PC-9 (cell line): ENCODE measurements at regions not wholly inside any gene's neighbourhood (a gene's known extent, or its start where the extent isn't known, plus 50 kb on each side); places are given as distances from the start of the nearest gene placed in this dataset.
"Not testable (repeated sequence)": the region's sequence is repeated elsewhere in the genome, so short reads cannot be mapped to it uniquely, and the experiment has no call there.

ENCODE experiments used
- BruUV-seq: library from RNA; stranded (reverse); fragments of 400-500 nt; replicated peaks from 2 replicates; lab custom pipeline; 2021; lab: Mats Ljungman, UMichigan
- CTCF ChIA-PET: fragments of 300-600 bp; sonication (Branson Sonifier 250); formaldehyde crosslinking; loops from one replicate; lab custom pipeline; 2022; ENCODE audit warnings: antibody characterized with exemption; lab: Charles Lee
- POLR2A ChIA-PET: fragments of 300-600 bp; sonication (Branson Sonifier 250); formaldehyde crosslinking; loops from one replicate; lab custom pipeline; 2022; ENCODE audit warnings: antibody characterized with exemption; ENCODE audit not compliant: unreplicated experiment; lab: Charles Lee
- DNase-seq, 2 experiments: peaks; one replicate each; pipeline versions ENCODE4 v3.0.0 to v3.0.0-alpha.2; 2015 to 2022; ENCODE audit warnings: mixed read lengths in 1 of 2
- H2AFZ ChIP-seq: fragments of 200-600 bp; sonication (generic); 2 replicates; pipeline ENCODE4 v1.8.1; 2017; ENCODE audit warnings: antibody characterized with exemption
- H3F3A ChIP-seq: fragments of 200-600 bp; sonication (generic); 2 replicates; pipeline ENCODE4 v1.8.1; 2017; ENCODE audit warnings: antibody characterized with exemption, mild to moderate bottlenecking, low read depth; ENCODE audit not compliant: insufficient read depth
- H3K27ac ChIP-seq: fragments of 200-600 bp; sonication (generic); 2 replicates; pipeline ENCODE4 v1.6.1; 2016; ENCODE audit warnings: mixed run types
- H3K27me3 ChIP-seq: fragments of 200-600 bp; sonication (generic); 2 replicates; pipeline ENCODE4 v1.6.1; 2016; ENCODE audit warnings: low read depth, mixed run types; ENCODE audit not compliant: insufficient read depth
- H3K36me3 ChIP-seq: fragments of 200-600 bp; sonication (generic); 2 replicates; pipeline ENCODE4 v1.6.1; 2016; ENCODE audit warnings: low read depth, mixed run types
- H3K4me1 ChIP-seq: fragments of 200-600 bp; sonication (generic); replicated peaks from 2 replicates; pipeline ENCODE4 v1.6.1; 2016; ENCODE audit warnings: mixed run types; ENCODE audit not compliant: insufficient read depth
- H3K4me2 ChIP-seq: fragments of 200-600 bp; sonication (generic); 2 replicates; pipeline ENCODE4 v1.6.1; 2017; ENCODE audit warnings: mixed run types
- H3K4me3 ChIP-seq: fragments of 200-600 bp; sonication (generic); 2 replicates; pipeline ENCODE4 v1.6.1; 2016; ENCODE audit warnings: mixed run types
- H3K79me2 ChIP-seq: fragments of 200-600 bp; sonication (generic); 2 replicates; pipeline ENCODE4 v1.6.1; 2017; ENCODE audit warnings: low read depth, mixed run types
- H3K9me2 ChIP-seq: fragments of 200-600 bp; sonication (generic); 2 replicates; pipeline ENCODE4 v1.8.1; 2017; ENCODE audit warnings: mild to moderate bottlenecking; ENCODE audit not compliant: insufficient read depth
- H3K9me3 ChIP-seq: fragments of 200-600 bp; sonication (generic); 2 replicates; pipeline ENCODE4 v1.8.1; 2016; ENCODE audit warnings: low read depth; ENCODE audit not compliant: insufficient read depth
- H4K20me1 ChIP-seq: fragments of 200-600 bp; sonication (generic); 2 replicates; pipeline ENCODE4 v1.8.1; 2017; ENCODE audit not compliant: insufficient read depth
- EZH2 ChIP-seq: fragments of 200-600 bp; sonication (generic); IDR thresholded peaks from 2 replicates; pipeline ENCODE4 v1.8.0; 2017; ENCODE audit warnings: antibody characterized with exemption, low read depth
- intact Hi-C: fragments of 100-400 bp; cut with micrococcal nuclease; formaldehyde crosslinking; loops from one replicate; pipeline ENCODE4 v1.10.0; 2022; ENCODE audit not compliant: unreplicated experiment
- TF ChIP-seq, protein P1 (sequence below): fragments of 200-600 bp; sonication (generic); conservative IDR thresholded peaks from 2 replicates; pipeline ENCODE4 v1.6.1; 2017; ENCODE audit warnings: mixed run types, antibody characterized with exemption, mild to moderate bottlenecking, moderate library complexity

DNA sequence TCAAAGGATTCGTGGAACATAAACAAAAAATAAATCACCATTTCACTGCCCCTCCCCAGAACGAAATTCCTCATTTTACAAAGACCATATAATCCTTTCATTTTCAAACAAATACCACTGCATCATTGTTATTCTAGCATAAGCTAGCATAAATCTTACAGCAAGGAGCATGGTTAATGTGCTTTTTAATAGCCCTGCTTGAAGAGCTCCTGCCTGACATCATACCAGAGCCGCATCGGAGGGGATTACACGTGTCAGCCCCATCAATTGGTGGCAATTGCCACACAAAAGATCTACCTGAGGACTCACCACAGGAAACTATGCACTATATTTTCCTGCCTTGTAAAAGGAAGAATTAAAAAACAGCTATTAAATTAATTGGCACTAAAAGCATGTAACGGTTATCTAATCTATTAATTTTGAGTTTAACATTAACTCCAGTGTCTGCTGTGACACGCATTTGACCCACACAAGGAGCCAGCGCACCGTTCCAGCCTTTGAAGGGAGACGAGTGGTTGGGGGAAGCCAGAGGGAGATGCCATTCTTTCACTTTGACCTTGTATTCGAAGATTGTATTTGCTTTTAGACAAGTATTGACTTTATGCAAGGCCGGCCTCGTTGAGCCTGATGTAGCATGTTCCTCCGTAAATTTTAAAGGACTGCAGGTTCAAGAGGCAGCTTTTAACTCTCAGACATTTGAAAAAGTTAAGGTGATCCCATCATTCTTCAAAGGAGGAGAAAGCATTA lies 261.1 kb upstream of the RNF32 start:
- POLR2A ChIA-PET = no interaction called here

DNA sequence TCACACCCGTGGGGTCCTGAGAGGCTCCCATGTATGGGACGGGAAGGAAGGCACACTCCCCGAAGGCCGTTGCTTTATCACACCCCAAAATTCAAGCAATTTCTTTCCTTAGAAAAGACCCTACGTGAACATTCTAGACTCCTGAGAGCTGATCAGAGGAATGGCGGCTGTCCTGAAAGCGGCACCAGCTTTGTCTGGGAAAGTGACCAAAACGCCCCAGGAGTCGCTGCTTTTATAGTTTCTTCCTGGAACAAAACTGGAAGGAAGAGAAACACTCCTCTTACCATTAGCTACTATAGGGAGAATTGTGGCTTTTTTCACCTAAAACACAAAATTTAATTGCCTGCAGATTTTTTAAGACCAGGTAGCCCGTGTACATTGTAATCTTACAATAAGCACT lies 261.8 kb upstream of the RNF32 start:
- ChIA-PET CTCF (no interaction called here), POLR2A (no interaction called here)
- H3F3A ChIP-seq = no peaks in the 10 kb centered on the region
- no TSS peak for BruUV-seq
- no peaks in the 10 kb centered on the region for H3K9me3 ChIP-seq
- TF ChIP-seq EZH2 = no peak
- TF ChIP-seq, protein P1, sequence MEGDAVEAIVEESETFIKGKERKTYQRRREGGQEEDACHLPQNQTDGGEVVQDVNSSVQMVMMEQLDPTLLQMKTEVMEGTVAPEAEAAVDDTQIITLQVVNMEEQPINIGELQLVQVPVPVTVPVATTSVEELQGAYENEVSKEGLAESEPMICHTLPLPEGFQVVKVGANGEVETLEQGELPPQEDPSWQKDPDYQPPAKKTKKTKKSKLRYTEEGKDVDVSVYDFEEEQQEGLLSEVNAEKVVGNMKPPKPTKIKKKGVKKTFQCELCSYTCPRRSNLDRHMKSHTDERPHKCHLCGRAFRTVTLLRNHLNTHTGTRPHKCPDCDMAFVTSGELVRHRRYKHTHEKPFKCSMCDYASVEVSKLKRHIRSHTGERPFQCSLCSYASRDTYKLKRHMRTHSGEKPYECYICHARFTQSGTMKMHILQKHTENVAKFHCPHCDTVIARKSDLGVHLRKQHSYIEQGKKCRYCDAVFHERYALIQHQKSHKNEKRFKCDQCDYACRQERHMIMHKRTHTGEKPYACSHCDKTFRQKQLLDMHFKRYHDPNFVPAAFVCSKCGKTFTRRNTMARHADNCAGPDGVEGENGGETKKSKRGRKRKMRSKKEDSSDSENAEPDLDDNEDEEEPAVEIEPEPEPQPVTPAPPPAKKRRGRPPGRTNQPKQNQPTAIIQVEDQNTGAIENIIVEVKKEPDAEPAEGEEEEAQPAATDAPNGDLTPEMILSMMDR = no peak
- no peak overlapping the region for H2AFZ ChIP-seq
- no peaks in the 10 kb centered on the region for H3K4me1 ChIP-seq
- no peaks in the 10 kb centered on the region for H3K79me2 ChIP-seq
- H3K27ac ChIP-seq = no peak overlapping the region
- H3K27me3 ChIP-seq = peaks cover 93% of the 10 kb centered on the region
- intact Hi-C loops = no loop called here
- no peaks in the 10 kb centered on the region for H4K20me1 ChIP-seq
- H3K4me3 ChIP-seq = no peak overlapping the region
- no peaks in the 10 kb centered on the region for H3K36me3 ChIP-seq
- DNase-seq = no peak
- no peak overlapping the region for H3K4me2 ChIP-seq
- H3K9me2 ChIP-seq = no peaks in the 10 kb centered on the region

More for the DNA sequence above, 261.1 kb upstream of the RNF32 start:
- peaks cover 94% of the 10 kb centered on the region for H3K27me3 ChIP-seq
- BruUV-seq = no TSS peak
- CTCF ChIA-PET = no interaction called here
- no peaks in the 10 kb centered on the region for H3K79me2 ChIP-seq
- no peak overlapping the region for H3K27ac ChIP-seq
- H3K9me2 ChIP-seq = no peaks in the 10 kb centered on the region
- no peak overlapping the region for H3K4me3 ChIP-seq
- intact Hi-C loops = no loop called here
- no peak overlapping the region for H2AFZ ChIP-seq
- H3K4me1 ChIP-seq = no peaks in the 10 kb centered on the region
- H3K4me2 ChIP-seq = no peak overlapping the region
- no peaks in the 10 kb centered on the region for H3K9me3 ChIP-seq
- H3F3A ChIP-seq = no peaks in the 10 kb centered on the region
- TF ChIP-seq EZH2 = no peak
- TF ChIP-seq, protein P1 = no peak
- H4K20me1 ChIP-seq = no peaks in the 10 kb centered on the region
- DNase-seq = no peak
- no peaks in the 10 kb centered on the region for H3K36me3 ChIP-seq

DNA sequence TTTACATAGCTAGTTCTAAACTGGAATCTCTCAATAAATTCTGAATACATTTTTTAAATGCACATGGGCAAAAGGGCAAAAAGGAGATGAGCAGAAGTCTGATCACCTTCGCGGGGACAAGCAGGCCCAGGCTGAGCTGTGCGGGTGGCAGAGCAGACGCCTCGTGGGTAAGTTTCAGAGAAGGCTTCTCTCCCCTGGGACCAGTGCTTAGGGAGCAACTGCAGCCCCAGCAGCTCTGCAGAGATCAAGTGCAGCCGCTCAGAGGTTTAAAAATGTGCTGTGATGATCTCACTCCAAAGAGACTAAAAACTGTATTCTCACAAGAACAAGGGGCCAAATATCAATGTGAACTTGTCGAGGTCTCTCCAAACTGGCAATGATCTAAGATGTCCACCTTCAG lies 264.3 kb upstream of the RNF32 start:
- Histone ChIP-seq H3K4me3 (no peak overlapping the region), H3K9me2 (no peaks in the 10 kb centered on the region), H4K20me1 (no peaks in the 10 kb centered on the region), H3K27me3 (peaks cover 70% of the 10 kb centered on the region), H3K79me2 (no peaks in the 10 kb centered on the region), H3K9me3 (no peaks in the 10 kb centered on the region), H3K4me2 (no peak overlapping the region), H3F3A (no peaks in the 10 kb centered on the region), H3K27ac (no peak overlapping the region), H2AFZ (no peak overlapping the region), H3K36me3 (no peaks in the 10 kb centered on the region), H3K4me1 (no peaks in the 10 kb centered on the region)
- no peak for DNase-seq
- no peak for TF ChIP-seq EZH2
- BruUV-seq = no TSS peak
- intact Hi-C loops = no loop called here
- ChIA-PET CTCF (no interaction called here), POLR2A (no interaction called here)

DNA sequence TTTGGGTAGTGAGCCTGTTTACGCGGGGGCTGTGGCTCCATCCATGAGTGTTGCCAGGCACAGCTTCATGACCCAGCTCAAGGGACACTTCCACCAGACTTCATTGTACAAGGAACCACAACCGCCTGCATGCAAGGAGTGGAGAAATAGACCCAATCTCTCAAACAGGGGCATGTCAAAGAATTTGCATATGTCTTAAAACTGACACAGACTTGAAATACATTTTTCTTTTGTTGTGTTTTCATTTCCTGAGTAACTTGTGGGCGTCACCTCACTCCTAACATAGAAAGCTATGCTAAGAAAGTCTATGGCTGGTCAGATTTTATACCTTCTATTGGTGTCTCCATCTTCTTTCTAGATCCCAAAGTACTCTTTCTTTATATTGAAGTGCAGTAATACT lies 266.2 kb upstream of the RNF32 start:
- no peak for DNase-seq
- H3K36me3 ChIP-seq = no peaks in the 10 kb centered on the region
- TF ChIP-seq, protein P1 = no peak
- no peak for TF ChIP-seq EZH2
- H3K79me2 ChIP-seq = no peaks in the 10 kb centered on the region
- no peak overlapping the region for H3K27ac ChIP-seq
- intact Hi-C loops = no loop called here
- POLR2A ChIA-PET = no interaction called here
- 0 out of 2 replicates have a peak, but pooled peaks cover 3% of the 10 kb centered on the region for H3K9me3 ChIP-seq
- H3F3A ChIP-seq = no peaks in the 10 kb centered on the region
- no peak overlapping the region for H2AFZ ChIP-seq
- H3K9me2 ChIP-seq = no peaks in the 10 kb centered on the region
- CTCF ChIA-PET = no interaction called here
- no peak overlapping the region for H3K4me3 ChIP-seq
- peaks cover 51% of the 10 kb centered on the region for H3K27me3 ChIP-seq
- H4K20me1 ChIP-seq = no peaks in the 10 kb centered on the region
- no peak overlapping the region for H3K4me2 ChIP-seq
- no peaks in the 10 kb centered on the region for H3K4me1 ChIP-seq
- no TSS peak for BruUV-seq

DNA sequence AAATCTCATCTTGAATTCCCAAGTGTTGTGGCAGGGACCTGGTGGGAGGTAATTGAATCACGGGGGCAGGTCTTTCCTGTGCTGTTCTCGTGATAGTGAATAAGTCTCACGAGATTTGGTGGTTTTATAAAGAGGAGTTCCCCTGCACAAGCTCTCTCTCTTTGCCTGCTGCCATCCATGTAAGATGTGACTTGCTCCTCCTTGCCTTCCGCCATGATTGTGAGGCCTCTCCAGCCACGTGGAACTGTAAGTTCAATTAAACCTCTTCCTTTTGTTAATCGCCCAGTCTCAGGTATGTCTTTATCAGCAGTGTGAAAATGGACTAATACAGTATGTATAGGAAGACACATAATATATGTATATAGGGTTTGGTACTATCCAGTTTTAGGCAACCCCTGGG lies 270.6 kb upstream of the RNF32 start:
- CTCF ChIA-PET, H3K27ac ChIP-seq, H3K36me3 ChIP-seq, H2AFZ ChIP-seq, DNase-seq, H3K4me2 ChIP-seq, H3K4me1 ChIP-seq, H3K4me3 ChIP-seq, BruUV-seq, H3K79me2 ChIP-seq, intact Hi-C loops, H3F3A ChIP-seq, H3K9me3 ChIP-seq, POLR2A ChIA-PET, H3K9me2 ChIP-seq, H4K20me1 ChIP-seq: not testable (repeated sequence)
- peaks cover 50% of the 10 kb centered on the region for H3K27me3 ChIP-seq
